ENCODE measurements at regions not wholly inside any gene's neighbourhood (a gene's known extent, or its start where the extent isn't known, plus 50 kb on each side); places are given as distances from the start of the nearest gene placed in this dataset.

DNA sequence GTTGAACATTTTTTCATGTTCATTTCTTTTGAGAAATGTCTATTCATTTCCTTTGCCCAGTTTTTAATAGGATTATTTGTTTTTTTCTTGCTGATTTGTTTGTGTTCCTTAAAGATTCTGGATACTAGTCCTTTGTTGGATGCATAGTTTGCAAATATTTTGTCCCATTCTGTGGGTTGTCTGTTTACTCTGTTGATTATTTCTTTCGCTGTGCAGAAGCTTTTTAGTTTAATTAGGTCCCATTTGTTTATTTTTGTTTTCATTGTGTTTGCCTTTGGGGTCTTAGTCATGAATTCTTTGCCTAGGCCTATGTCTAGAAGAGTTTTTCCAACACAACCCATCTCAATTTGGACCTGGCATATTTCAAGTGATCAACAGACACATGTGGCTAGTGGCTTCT lies 116.1 kb upstream of the GALNT2 start:
- no peaks in the 10 kb centered on the region for H3K36me3 Mint-ChIP-seq (ENCODE audit: insufficient read depth, unreplicated experiment)
- H3K4me1 Mint-ChIP-seq (ENCODE audit: low read depth, unreplicated experiment), result no peaks in the 10 kb centered on the region
- no peaks in the 10 kb centered on the region for H3K9me3 Mint-ChIP-seq (ENCODE audit: unreplicated experiment)
- H3K27ac Mint-ChIP-seq (ENCODE audit: unreplicated experiment), result no peak overlapping the region
- TF ChIP-seq, protein P1, sequence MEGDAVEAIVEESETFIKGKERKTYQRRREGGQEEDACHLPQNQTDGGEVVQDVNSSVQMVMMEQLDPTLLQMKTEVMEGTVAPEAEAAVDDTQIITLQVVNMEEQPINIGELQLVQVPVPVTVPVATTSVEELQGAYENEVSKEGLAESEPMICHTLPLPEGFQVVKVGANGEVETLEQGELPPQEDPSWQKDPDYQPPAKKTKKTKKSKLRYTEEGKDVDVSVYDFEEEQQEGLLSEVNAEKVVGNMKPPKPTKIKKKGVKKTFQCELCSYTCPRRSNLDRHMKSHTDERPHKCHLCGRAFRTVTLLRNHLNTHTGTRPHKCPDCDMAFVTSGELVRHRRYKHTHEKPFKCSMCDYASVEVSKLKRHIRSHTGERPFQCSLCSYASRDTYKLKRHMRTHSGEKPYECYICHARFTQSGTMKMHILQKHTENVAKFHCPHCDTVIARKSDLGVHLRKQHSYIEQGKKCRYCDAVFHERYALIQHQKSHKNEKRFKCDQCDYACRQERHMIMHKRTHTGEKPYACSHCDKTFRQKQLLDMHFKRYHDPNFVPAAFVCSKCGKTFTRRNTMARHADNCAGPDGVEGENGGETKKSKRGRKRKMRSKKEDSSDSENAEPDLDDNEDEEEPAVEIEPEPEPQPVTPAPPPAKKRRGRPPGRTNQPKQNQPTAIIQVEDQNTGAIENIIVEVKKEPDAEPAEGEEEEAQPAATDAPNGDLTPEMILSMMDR (IDR thresholded peaks at IDR 0.05; ENCODE audit: insufficient read depth in 1 of 2, low read depth in 1 of 2, low read length in 1 of 2, severe bottlenecking in 1 of 2, unreplicated experiment in 1 of 2), result no peak
- ChIA-PET CTCF (no interaction called here), POLR2A (no interaction called here)
- Histone ChIP-seq H3K36me3 (ENCODE audit: control insufficient read depth, insufficient read depth, low read length) (no peaks in the 10 kb centered on the region), H3K4me1 (no peaks in the 10 kb centered on the region), H3K4me3 (ENCODE audit: low read depth, low read length) (no peak overlapping the region), H3K27me3 (replicated peaks; ENCODE audit: control insufficient read depth, insufficient read depth, low read length) (no peaks in the 10 kb centered on the region), H3K9me3 (no peaks in the 10 kb centered on the region; the same call in 1 of the 2 replicates)
- BruUV-seq (replicated peaks), result no TSS peak
- H3K4me3 Mint-ChIP-seq (ENCODE audit: unreplicated experiment), result no peak overlapping the region
- intact Hi-C loops (cut with micrococcal nuclease; ENCODE audit: unreplicated experiment), result no loop called here
- peaks cover 13% of the 10 kb centered on the region for H3K27me3 Mint-ChIP-seq (ENCODE audit: insufficient read depth, unreplicated experiment)
- no peak for DNase-seq

DNA sequence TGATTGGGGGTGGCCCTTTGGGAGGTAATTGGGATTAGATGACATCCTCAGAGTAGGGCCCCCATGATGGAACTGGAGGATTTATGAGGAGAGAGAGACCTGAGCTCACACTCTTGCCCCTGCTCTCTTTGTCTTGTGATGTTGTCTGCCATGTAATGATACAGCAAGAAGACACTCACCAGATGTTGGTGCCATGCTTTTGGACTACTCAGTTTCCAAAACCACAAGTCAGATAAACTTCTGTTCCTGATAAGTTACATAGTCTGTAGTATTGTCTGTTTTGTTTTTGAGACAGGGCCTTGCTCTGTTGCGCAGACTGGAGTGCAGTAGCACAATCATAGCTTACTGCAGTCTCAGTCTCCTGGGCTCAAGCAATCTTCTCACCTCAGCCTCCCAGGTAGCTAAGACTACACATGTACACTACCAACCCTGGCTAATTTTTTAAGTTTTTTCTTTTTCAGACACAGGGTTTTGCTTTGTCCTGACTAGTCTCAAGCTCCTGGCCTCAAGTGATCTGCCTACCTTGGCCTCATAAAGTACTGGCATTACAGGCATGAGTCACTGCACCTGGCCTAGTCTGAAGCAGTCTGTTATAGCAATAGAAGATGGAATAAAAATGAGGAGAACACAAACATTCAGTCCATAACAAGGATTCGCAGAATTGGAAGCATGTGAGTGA lies 115.0 kb upstream of the GALNT2 start:
- Mint-ChIP-seq H3K4me3 (ENCODE audit: unreplicated experiment) (no peak overlapping the region), H3K27me3 (ENCODE audit: insufficient read depth, unreplicated experiment) (peaks cover 13% of the 10 kb centered on the region), H3K36me3 (ENCODE audit: insufficient read depth, unreplicated experiment) (no peaks in the 10 kb centered on the region), H3K27ac (ENCODE audit: unreplicated experiment) (no peak overlapping the region), H3K4me1 (ENCODE audit: low read depth, unreplicated experiment) (no peaks in the 10 kb centered on the region), H3K9me3 (ENCODE audit: unreplicated experiment) (no peaks in the 10 kb centered on the region)
- no peaks in the 10 kb centered on the region for H3K27me3 ChIP-seq (replicated peaks; ENCODE audit: control insufficient read depth, insufficient read depth, low read length)
- H3K9me3 ChIP-seq, result no peaks in the 10 kb centered on the region; the same call in 1 of the 2 replicates
- TF ChIP-seq, protein P1 (IDR thresholded peaks at IDR 0.05; ENCODE audit: insufficient read depth in 1 of 2, low read depth in 1 of 2, low read length in 1 of 2, severe bottlenecking in 1 of 2, unreplicated experiment in 1 of 2), result no peak
- ChIA-PET POLR2A (no interaction called here), CTCF (no interaction called here)
- BruUV-seq (replicated peaks), result no TSS peak
- intact Hi-C loops (cut with micrococcal nuclease; ENCODE audit: unreplicated experiment), result no loop called here
- no peaks in the 10 kb centered on the region for H3K4me1 ChIP-seq
- H3K4me3 ChIP-seq (ENCODE audit: low read depth, low read length), result no peak overlapping the region
- no peak for DNase-seq
- no peaks in the 10 kb centered on the region for H3K36me3 ChIP-seq (ENCODE audit: control insufficient read depth, insufficient read depth, low read length)

- Mint-ChIP-seq H3K27ac (ENCODE audit: unreplicated experiment) (no peak overlapping the region), H3K9me3 (ENCODE audit: unreplicated experiment) (no peaks in the 10 kb centered on the region), H3K4me1 (ENCODE audit: low read depth, unreplicated experiment) (no peaks in the 10 kb centered on the region), H3K36me3 (ENCODE audit: insufficient read depth, unreplicated experiment) (no peaks in the 10 kb centered on the region), H3K4me3 (ENCODE audit: unreplicated experiment) (no peak overlapping the region), H3K27me3 (ENCODE audit: insufficient read depth, unreplicated experiment) (peaks cover 13% of the 10 kb centered on the region)
- ChIA-PET POLR2A (no interaction called here), CTCF (no interaction called here)
- Histone ChIP-seq H3K27me3 (replicated peaks; ENCODE audit: control insufficient read depth, insufficient read depth, low read length) (no peaks in the 10 kb centered on the region), H3K36me3 (ENCODE audit: control insufficient read depth, insufficient read depth, low read length) (no peaks in the 10 kb centered on the region), H3K9me3 (no peaks in the 10 kb centered on the region; the same call in 1 of the 2 replicates), H3K4me1 (no peaks in the 10 kb centered on the region), H3K4me3 (ENCODE audit: low read depth, low read length) (no peak overlapping the region)
- TF ChIP-seq, protein P1 (IDR thresholded peaks at IDR 0.05; ENCODE audit: insufficient read depth in 1 of 2, low read depth in 1 of 2, low read length in 1 of 2, severe bottlenecking in 1 of 2, unreplicated experiment in 1 of 2), result no peak
- DNase-seq, result no peak
- BruUV-seq (replicated peaks), result no TSS peak
- intact Hi-C loops (cut with micrococcal nuclease; ENCODE audit: unreplicated experiment), result no loop called here
These were observed 114.1 kb upstream of the GALNT2 start for GRCh38 chr1:229952670-229953520.

Data from Caco-2 (cell line).